GM11168 (cell line): ENCODE measurements at regions not wholly inside any gene's neighbourhood (a gene's known extent, or its start where the extent isn't known, plus 50 kb on each side); places are given as distances from the start of the nearest gene placed in this dataset.

Source experiments
- in situ Hi-C: fragments of 300-500 bp; cut with MboI; formaldehyde crosslinking; loops from one replicate; pipeline ENCODE4 v1.12.0; 2022; ENCODE audit warnings: low sequenced_read_pairs; ENCODE audit not compliant: unreplicated experiment

- in situ Hi-C loops, result no loop called here
Measured at GRCh38 chr1:238265866-238266265, 375.1 kb upstream of the ZP4 start.

DNA sequence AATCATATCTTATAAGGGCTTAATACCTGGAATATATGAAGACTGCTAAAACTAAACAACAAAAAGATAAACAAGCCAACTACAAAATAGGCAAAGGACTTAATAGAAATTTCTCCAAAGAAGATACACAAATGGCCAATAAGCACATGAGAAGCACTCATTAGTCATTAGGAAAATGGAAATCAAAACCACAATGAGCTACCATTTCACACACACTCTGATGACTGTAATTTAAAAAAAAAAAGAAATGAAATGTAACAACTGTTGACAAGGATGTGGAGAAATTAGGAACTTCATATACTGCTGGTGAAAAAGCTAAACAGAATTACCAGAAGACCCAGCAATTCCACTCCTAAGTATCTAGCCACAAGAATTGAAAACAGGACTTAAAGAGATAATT, 374.2 kb upstream of the ZP4 start:
- in situ Hi-C loops, result no loop called here

- in situ Hi-C loops, result no loop called here
Measured at GRCh38 chr1:238258510-238258909, 367.8 kb upstream of the ZP4 start.

- in situ Hi-C loops, result no loop called here
Measured at GRCh38 chr1:238257018-238257621, 366.4 kb upstream of the ZP4 start.

DNA sequence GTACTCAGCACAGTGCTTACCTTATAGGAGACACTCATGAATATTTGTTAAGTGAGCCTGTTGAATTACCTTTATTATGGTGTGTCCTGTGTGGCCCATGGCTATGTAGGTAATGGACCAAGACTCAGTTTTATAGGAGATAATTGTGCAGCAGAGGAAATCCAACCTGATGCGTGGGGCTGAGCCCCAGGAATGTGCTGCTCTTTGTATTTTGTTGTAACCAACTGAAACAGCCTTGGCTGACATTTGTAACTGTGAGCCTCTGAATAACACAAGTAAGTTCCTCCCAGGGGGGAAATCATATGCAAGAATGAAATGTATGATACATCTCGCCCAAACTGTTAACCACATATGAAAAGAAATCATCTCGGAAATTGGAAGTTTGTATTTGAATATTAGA, 364.2 kb upstream of the ZP4 start:
- in situ Hi-C loops, result no loop called here

DNA sequence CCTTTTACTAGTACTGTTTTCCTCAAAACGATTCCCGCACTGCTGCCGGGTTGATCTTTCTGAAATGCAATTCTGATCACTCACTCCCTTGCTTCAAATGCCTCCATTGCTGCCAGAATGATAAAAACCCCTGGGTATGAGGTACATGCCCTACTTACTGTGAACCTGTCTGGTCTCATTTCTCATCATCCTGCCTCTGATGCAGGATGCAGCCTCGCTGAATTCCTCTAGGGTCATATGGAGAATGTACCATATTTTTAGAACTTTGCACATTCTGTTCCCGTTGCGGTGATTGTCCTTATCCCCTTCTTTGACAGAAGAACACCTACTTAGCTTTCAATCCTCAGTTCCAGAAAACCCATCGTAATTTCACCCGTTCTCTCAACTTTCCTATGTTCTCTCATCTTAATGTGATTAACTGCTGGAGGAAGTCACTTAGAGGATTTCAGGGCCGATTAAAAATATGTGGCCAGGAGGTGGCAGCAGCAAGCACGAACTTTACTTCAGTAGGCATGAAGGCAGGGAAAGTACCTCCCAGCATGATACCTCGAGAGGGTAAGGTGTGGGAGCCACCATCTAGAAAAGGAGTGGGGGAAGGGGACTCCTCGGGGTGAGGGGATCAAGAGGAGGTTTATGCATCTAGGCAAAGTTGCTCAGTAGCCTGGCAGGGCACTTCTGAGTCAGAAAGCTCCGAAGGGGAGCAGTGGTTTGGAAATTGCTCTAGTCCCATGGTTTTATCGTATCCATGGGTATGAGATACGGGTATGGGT, 361.5 kb upstream of the ZP4 start:
- in situ Hi-C loops, result no loop called here

DNA sequence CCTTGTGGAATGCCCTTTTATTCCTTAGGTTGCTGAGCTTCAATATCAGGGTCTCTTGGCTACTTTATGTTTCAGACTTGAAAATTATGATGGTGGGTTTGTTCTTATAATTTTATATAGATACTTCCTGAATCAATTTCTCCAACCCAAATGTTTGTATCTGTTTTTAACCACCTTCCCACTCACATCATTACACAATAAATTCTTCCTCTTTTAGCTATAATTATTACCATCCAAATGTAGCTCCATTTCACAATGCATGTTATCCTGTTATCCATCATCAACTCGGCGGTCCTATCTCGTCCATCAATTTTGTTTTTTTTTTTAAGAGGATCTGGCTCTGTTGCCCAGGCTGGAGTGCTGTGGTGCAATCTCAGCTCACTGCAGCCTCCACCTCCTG, 357.6 kb upstream of the ZP4 start:
- in situ Hi-C loops, result loop anchor here (25.0 kb wide), 1 partner anchor 386 kb away; no protein-coding TSS in a partner anchor

- in situ Hi-C loops, result loop anchor here (25.0 kb wide), 1 partner anchor 380 kb away; no protein-coding TSS in a partner anchor
Measured at GRCh38 chr1:238242181-238242580, 351.5 kb upstream of the ZP4 start.

DNA sequence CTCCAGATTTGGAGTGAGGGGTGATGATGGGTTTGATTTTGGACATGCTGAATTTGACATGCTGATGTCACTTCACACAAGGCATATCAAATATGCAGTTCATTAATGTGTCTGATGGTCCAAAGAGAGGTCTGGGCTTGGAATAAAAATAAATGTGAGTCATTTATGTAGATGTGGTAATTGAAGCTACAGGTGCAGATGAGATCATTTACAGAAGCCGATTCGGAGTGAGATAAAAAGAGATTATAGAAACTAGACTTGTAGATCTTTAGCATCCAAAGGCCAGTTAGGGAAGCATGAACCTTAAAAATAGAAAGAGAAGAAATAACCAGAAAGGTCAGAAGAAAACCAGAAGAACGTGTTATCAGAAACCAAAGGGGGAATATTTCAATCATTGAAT, 350.9 kb upstream of the ZP4 start:
- in situ Hi-C loops, result loop anchor here (25.0 kb wide), 1 partner anchor 379 kb away; no protein-coding TSS in a partner anchor

DNA sequence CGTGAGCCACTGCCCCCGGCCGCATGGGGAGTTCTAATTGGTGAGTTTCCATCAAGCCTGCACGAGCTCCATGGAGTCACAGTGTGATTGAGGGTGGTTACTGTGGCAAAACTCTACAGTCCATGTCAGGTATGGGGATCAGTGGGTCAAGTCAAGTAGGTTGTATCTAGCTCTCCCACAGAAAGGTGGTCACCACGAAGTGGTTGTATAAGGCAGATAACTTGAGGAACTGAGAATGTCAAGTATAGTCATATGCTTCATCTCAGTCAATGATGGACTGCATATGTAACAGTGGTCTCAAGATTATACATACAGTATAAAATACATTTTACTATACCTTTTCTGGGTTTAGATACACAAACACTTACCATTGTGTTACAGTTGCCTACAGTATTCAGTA, 348.6 kb upstream of the ZP4 start:
- in situ Hi-C loops, result loop anchor here (25.0 kb wide), 1 partner anchor 377 kb away; no protein-coding TSS in a partner anchor

DNA sequence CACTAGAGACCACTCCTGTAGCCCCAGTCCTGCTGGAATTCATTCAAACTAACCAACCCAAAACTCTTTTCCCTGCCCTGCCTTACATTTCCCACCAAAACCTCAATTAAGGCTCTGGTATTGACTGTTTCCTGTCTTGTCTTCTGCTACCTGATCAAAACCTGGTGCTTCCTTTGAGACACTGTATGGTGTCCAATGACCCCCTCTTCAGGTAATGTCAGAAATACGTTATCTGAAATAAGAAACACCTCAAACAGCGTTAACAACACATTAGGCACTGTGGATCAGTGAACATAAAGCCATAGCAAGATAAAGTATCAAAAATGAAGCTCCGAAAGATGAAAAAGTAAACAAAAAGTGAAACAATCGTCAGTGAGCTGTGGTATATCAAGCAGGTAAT, 343.2 kb upstream of the ZP4 start:
- in situ Hi-C loops, result loop anchor here (25.0 kb wide), 1 partner anchor 372 kb away; no protein-coding TSS in a partner anchor

DNA sequence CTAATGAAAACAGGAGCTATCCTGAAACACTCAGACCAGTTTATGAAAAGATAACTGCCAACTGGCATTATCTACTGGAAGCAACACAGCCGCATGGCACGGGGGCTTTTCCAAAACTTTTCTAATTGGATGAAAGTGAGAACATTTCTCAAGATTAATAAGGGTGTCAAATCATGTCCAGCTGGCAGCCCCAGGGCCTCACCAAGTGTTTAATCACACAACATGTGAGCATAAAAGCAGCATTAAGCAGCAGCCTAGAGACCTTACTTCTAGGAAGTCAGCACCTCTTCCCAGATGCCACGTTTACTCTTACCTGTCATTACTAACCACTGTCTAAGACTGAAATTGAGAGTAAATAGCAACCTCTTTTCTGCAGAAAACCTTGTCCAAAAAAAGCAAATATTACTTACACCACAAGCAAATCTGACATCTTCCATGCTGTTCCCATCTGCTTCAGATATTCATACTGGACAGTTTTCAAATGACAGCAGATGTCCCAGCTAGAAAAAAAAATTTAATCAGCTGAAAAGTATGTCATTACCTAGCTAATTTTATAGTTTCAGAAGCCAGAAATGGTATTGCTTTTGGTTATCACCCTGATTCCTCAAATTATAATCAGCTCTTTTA, 341.5 kb upstream of the ZP4 start:
- in situ Hi-C loops, result loop anchor here (25.0 kb wide), 1 partner anchor 370 kb away; no protein-coding TSS in a partner anchor

DNA sequence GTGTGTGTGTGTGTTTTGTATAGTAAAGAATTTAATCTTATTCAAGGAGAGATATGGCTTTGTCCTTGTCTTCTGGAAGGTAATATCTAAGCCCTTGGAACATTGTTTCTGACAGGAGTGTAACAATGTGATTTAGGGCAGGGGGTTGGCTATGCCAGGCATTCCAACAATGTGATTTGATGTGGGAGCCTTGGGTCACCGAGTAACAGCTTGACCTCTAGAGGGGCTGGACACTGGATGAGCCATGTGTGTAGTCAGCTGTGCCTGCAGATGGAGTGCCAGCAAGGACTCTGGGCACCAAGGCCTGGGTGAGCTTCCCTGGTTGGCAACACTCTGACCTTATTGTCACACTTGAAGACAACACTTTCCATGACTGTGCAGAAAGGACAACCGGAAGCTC, 336.1 kb upstream of the ZP4 start:
- in situ Hi-C loops, result loop anchor here (25.0 kb wide), 1 partner anchor 365 kb away; no protein-coding TSS in a partner anchor

GRCh38 chr1:238223076-238223640, 332.4 kb upstream of the ZP4 start:
- in situ Hi-C loops, result no loop called here

- in situ Hi-C loops, result no loop called here
Measured at GRCh38 chr1:238221738-238222137, 331.0 kb upstream of the ZP4 start.

DNA sequence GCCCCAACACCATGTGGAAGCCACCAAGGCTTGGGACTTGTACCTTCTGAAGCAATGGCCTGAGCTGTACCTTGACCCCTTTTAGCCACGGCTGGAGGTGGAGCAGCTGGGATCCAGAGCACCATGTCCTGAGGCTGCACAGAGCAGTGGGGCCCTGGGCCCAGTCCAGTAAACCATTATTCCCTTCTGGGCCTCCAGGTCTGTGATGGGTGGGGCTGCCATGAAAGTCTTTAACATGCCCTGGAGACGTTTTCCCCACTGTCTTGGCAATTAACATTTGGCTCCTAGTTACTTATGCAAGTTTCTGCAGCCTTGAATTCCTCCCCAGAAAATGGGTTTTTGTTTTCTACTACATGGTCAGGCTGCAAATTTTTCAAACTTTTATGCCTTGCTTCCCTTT, 323.7 kb upstream of the ZP4 start:
- in situ Hi-C loops, result no loop called here

- in situ Hi-C loops, result no loop called here
Measured at GRCh38 chr1:238205045-238205662, 314.4 kb upstream of the ZP4 start.

DNA sequence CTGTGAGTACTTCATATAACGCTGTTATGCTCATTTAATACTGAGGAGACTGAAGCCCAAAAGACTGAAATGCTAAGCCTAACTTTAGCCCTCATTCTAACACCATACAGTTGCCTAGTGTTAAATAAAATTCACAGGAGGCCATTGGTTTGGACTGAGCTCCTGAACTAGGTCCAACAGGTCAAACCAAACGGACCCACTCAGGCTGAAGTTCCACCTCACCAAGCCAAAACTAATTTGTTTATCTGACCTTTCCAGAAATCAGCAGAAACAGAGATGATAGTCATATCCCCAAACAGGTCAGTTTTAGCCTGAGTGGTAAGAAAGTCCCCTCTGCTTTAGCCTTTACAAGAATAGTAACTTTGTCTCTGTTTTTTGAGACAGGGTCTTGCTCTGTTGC, 311.3 kb upstream of the ZP4 start:
- in situ Hi-C loops, result no loop called here

GRCh38 chr1:238199325-238199724, 308.6 kb upstream of the ZP4 start:
- in situ Hi-C loops, result no loop called here

DNA sequence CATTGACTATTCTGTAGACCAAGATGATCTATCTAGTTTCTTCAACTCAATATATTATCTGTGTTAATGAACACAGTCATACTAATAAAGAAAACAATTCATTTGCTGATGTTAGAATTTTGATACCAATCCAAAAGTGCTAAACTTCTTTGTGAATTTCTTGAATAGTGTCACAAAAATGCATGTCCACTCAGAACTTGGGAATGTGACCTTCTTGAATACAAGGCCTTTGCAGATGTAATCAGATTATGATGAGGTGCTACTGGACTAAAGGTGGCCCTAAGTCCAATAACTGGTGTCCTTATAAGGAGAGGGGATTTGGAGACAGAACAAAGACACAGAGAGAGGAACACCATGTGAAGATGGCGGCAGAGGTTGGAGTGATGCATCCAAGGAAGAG, 305.8 kb upstream of the ZP4 start:
- in situ Hi-C loops, result no loop called here
